AG10803 (cell line): ENCODE measurements at regions not wholly inside any gene's neighbourhood (a gene's known extent, or its start where the extent isn't known, plus 50 kb on each side); places are given as distances from the start of the nearest gene placed in this dataset.
"Not testable (repeated sequence)": the region's sequence is repeated elsewhere in the genome, so short reads cannot be mapped to it uniquely, and the experiment has no call there.

Source experiments
- DNase-seq: peaks from one replicate; pipeline ENCODE4 v3.0.0; 2010; ENCODE audit warnings: low read depth
- H3K4me3 ChIP-seq: 2 replicates; pipeline ENCODE4 v1.5.1; 2011; ENCODE audit warnings: mild to moderate bottlenecking, low read length, control low read depth
- TF ChIP-seq, protein P1 (sequence below): conservative IDR thresholded peaks from 2 replicates; pipeline ENCODE4 v1.5.1; 2011; ENCODE audit warnings: mild to moderate bottlenecking, low read length, control low read depth, inconsistent platforms

DNA sequence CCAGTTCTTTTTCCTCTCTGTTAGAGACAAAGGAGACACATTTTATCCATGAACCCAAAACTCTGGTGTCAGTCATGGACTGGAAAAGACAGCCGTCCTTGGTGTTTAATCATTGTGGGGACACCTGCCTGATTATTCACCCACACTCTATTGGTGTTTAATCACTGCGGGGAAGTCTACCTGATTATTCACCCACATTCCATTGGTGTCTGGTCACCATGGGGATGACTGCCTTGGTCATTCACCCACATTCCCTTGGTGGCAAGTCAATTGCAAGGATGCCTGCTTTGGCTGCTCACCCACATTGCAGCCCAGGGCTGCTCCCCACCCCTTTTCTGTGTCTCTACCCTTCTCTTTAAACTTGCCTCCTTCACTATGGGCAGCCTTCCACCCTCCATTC is 589.7 kb upstream of the AMELY start:
- TF ChIP-seq, protein P1, sequence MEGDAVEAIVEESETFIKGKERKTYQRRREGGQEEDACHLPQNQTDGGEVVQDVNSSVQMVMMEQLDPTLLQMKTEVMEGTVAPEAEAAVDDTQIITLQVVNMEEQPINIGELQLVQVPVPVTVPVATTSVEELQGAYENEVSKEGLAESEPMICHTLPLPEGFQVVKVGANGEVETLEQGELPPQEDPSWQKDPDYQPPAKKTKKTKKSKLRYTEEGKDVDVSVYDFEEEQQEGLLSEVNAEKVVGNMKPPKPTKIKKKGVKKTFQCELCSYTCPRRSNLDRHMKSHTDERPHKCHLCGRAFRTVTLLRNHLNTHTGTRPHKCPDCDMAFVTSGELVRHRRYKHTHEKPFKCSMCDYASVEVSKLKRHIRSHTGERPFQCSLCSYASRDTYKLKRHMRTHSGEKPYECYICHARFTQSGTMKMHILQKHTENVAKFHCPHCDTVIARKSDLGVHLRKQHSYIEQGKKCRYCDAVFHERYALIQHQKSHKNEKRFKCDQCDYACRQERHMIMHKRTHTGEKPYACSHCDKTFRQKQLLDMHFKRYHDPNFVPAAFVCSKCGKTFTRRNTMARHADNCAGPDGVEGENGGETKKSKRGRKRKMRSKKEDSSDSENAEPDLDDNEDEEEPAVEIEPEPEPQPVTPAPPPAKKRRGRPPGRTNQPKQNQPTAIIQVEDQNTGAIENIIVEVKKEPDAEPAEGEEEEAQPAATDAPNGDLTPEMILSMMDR: no peak
- peak; percentile 21 for DNase-seq
- H3K4me3 ChIP-seq: no peak overlapping the region

DNA sequence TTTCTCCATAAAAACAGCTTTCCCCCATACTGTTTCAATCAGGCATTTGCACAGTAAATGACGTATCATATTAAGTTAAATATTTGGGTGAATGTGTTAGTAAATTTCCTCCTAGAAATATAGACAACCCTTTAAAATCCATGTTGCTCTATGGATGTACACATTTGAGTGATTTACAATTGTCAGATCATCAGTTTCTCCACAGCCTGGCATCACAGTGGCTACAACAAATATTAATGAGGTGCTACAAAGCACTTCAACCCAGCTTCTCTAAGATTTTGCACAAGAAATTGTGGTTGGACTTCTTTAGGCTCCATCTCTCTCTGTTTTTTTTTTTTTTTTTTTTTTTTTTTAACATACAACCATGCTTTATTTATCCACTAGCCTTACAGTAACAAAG is 584.4 kb upstream of the AMELY start:
- no peak for DNase-seq
- no peak overlapping the region for H3K4me3 ChIP-seq
- TF ChIP-seq, protein P1: no peak

DNA sequence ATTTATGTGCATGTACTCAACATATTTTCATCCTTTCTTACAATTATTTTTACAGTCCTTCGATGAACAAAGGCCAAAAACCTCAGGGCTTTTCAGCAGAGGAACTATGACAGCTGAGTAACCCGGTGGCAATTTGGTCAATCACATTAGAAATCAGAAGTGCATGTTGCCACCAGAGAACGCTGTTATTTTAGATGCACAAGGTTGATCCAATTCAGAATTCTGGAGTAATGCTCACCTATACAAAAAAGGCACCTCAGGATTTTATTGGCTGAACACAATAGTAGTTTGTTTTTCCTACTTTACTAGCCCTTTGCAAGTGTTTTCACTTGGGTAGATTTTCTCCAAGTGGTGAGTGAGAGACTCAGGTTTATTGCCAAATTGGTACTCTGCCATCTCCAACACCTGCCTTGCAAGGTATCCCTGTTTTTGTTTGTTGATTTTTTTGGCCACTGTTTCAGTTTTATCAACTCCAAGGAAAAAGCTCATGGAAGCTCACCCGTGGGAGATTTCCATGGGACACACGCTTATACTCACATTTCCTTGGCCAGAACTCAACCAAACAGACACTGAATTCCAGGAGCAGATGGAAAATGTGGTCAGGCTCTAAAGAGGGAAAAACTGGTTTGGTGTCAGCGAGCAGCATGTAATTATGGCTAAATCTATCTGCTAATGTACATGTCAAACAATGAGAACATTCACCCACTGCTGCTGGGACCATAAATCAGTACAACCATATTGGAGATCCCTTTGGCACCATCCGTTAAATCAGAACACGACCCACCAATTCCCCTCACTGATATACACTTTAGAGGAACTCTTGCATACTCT is 573.1 kb upstream of the AMELY start:
- not testable (repeated sequence) for H3K4me3 ChIP-seq

DNA sequence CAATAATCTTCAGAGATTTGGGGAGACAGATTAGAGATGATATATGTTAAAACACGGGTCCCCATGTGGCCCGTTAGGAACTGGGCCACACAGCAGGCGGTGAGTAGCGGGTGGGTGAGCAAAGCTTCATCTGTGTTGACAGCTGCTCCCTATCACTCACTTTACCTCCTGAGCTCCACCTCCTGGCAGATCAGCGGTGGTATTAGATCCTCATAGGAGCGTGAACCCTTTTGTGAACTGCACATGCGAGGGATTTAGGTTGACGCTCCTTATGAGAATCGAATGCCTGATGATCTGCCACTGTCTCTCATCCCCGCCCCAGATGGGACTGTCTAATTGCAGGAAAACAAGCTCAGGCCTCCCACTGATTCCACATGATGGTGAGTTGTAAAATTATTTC is 560.4 kb upstream of the AMELY start:
- no peak for DNase-seq
- TF ChIP-seq, protein P1: no peak
- no peak overlapping the region for H3K4me3 ChIP-seq

More for the DNA sequence above, 573.1 kb upstream of the AMELY start:
- not testable (repeated sequence) for DNase-seq

DNA sequence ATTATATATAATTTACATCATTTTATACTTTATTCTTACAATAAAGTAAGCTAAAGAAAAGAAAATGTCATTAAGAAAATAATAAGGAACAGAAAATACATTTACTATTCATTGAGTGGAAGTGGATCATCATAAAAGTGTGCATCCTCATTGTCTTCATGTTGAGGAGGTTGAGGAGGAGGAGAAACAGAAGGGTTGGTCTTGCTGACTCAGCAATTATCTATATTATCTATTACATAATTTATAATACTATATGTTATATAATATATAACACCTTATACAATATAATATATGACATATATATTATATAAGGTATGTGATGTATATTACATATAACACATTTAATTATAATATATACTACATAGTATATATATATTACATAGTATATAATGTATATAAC is 558.5 kb upstream of the AMELY start:
- no peak overlapping the region for H3K4me3 ChIP-seq
- TF ChIP-seq, protein P1: no peak
- DNase-seq: no peak

DNA sequence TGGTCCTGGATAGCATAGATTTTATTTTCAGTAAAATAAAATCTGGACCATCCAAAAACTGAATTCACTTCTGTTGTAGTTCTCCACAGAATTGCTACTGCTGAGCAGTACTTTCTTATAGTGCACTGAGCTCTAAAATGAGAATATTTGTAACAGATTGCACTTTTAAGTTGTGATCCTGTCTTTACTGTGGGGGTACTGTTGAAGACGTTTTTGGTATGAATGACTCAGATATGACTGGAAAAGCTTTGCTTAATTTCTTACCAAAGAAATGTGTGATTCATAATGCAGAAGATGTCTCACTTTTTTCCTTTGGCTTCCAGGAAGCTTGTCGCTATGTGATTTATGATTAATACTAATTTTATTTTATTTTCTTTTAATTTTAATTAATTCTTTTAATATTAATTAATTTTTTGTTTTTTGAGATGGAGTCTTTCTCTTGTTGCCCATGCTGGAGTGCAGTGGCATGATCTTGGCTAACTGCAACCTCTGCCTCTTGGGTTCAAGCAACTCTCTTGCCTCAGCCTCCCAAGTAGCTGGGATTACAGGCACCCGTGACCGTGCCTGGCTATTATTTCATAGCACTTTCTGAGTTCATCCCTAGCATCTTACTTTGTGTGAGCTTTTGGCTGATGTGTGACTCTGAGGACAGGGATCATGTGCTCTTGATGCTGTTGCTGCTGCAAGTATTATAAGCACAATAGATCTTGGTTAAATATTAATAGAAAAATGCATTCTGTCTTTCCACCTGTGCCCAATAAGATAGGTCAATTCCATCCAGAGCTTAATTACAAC is 557.6 kb upstream of the AMELY start:
- DNase-seq: peak; percentile 87

DNA sequence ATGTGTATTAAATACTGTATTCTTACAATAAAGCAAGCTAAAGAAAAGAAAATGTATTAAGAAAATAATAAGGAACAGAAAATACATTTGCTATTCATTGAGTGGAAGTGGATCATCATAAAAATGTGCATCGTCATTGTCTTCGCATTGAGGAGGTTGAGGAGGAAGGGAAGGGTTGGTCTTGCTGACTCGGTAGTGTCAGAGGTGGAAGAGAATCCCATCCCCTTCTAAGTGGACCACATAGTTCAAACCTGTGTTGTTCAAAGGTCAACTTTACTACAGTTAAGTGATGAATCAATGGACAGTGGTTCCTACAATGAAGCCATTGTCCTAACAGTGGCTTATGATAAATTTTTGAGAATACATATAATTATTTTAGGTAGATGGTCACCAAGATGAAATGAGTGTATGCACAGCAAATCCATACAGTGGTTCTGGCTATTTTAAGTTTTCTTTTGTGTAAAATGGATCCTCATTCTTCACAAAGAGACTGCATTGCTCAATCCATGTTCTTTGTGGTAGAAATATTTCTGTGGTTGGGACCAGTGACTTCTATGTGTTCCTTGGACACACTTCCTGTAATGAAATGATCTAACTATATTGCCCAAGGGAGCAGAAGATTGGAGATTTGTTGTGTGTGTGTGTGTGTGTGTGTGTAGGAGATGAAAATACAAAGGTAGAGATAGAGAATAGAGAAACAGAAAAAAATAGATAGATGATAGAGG is 556.4 kb upstream of the AMELY start:
- peak; percentile 90 for DNase-seq
- no peak overlapping the region for H3K4me3 ChIP-seq
- TF ChIP-seq, protein P1: no peak

More for the DNA sequence above, 557.6 kb upstream of the AMELY start:
- no peak overlapping the region; the same call in 1 of the 2 replicates for H3K4me3 ChIP-seq
- TF ChIP-seq, protein P1: no peak
